ENCODE measurements at regions not wholly inside any gene's neighbourhood (a gene's known extent, or its start where the extent isn't known, plus 50 kb on each side); places are given as distances from the start of the nearest gene placed in this dataset.

GRCh38 chr4:35952751-35953150 lies 291.6 kb downstream of the ARAP2 start:
- H3K4me3 ChIP-seq (ENCODE audit: low read depth, low read length), result no peak overlapping the region
- no peak for DNase-seq (ENCODE audit: low read depth)
- no peak for TF ChIP-seq CTCF (IDR thresholded peaks at IDR 0.05; ENCODE audit: control insufficient read depth, extremely low read depth, insufficient read depth)

- no peak for DNase-seq (ENCODE audit: low read depth)
- no peak for TF ChIP-seq CTCF (IDR thresholded peaks at IDR 0.05; ENCODE audit: control insufficient read depth, extremely low read depth, insufficient read depth)
- H3K4me3 ChIP-seq (ENCODE audit: low read depth, low read length), result no peak overlapping the region
Observed at GRCh38 chr4:35963383-35963782, 280.9 kb downstream of the ARAP2 start.

GRCh38 chr4:35963974-35964515 lies 280.3 kb downstream of the ARAP2 start:
- DNase-seq (ENCODE audit: low read depth), result no peak
- H3K4me3 ChIP-seq (ENCODE audit: low read depth, low read length), result no peak overlapping the region
- no peak for TF ChIP-seq CTCF (IDR thresholded peaks at IDR 0.05; ENCODE audit: control insufficient read depth, extremely low read depth, insufficient read depth)

GRCh38 chr4:35965300-35965699 lies 279.0 kb downstream of the ARAP2 start:
- H3K4me3 ChIP-seq (ENCODE audit: low read depth, low read length), result no peak overlapping the region
- TF ChIP-seq CTCF (IDR thresholded peaks at IDR 0.05; ENCODE audit: control insufficient read depth, extremely low read depth, insufficient read depth), result no peak
- no peak for DNase-seq (ENCODE audit: low read depth)

GRCh38 chr4:35966566-35966965 lies 277.7 kb downstream of the ARAP2 start:
- DNase-seq (ENCODE audit: low read depth), result no peak
- no peak for TF ChIP-seq CTCF (IDR thresholded peaks at IDR 0.05; ENCODE audit: control insufficient read depth, extremely low read depth, insufficient read depth)
- H3K4me3 ChIP-seq (ENCODE audit: low read depth, low read length), result no peak overlapping the region

- TF ChIP-seq CTCF (IDR thresholded peaks at IDR 0.05; ENCODE audit: control insufficient read depth, extremely low read depth, insufficient read depth), result no peak
- DNase-seq (ENCODE audit: low read depth), result no peak
- H3K4me3 ChIP-seq (ENCODE audit: low read depth, low read length), result no peak overlapping the region
Observed at GRCh38 chr4:35970366-35970960, 273.9 kb downstream of the ARAP2 start.

GRCh38 chr4:35972814-35973213 lies 271.5 kb downstream of the ARAP2 start:
- no peak for DNase-seq (ENCODE audit: low read depth)
- TF ChIP-seq CTCF (IDR thresholded peaks at IDR 0.05; ENCODE audit: control insufficient read depth, extremely low read depth, insufficient read depth), result no peak
- H3K4me3 ChIP-seq (ENCODE audit: low read depth, low read length), result no peak overlapping the region

Data from LNCaP clone FGC (cell line).